MV-4-11 (cell line): ENCODE measurements at regions not wholly inside any gene's neighbourhood (a gene's known extent, or its start where the extent isn't known, plus 50 kb on each side); places are given as distances from the start of the nearest gene placed in this dataset.
"Not testable (repeated sequence)": the region's sequence is repeated elsewhere in the genome, so short reads cannot be mapped to it uniquely, and the experiment has no call there.

Experiments used
- DNase-seq: peaks from one replicate; lab custom pipeline; 2025; lab: John Stamatoyannopoulos, UW

- no peak for DNase-seq
Measured at GRCh38 chr16:48680881-48681280, 70.9 kb upstream of the N4BP1 start.

GRCh38 chr16:48676836-48677235 lies 66.9 kb upstream of the N4BP1 start:
- peak; percentile 44 for DNase-seq

- not testable (repeated sequence) for DNase-seq
Measured at GRCh38 chr16:48668184-48668583, 58.2 kb upstream of the N4BP1 start.

- no peak for DNase-seq
Measured at GRCh38 chr16:48659940-48660339, 50.0 kb upstream of the N4BP1 start.
